HG03066 (cell line): ENCODE measurements at regions not wholly inside any gene's neighbourhood (a gene's known extent, or its start where the extent isn't known, plus 50 kb on each side); places are given as distances from the start of the nearest gene placed in this dataset.

Experiments used
- ATAC-seq: cut with Tn5 transposase; IDR thresholded peaks from one replicate; pipeline ENCODE4 v1.9.1; 2021; ENCODE audit warnings: low read depth; ENCODE audit not compliant: unreplicated experiment

- ATAC-seq: no peak
Measured at GRCh38 chr9:2486988-2487387, 134.6 kb upstream of the VLDLR start.

DNA sequence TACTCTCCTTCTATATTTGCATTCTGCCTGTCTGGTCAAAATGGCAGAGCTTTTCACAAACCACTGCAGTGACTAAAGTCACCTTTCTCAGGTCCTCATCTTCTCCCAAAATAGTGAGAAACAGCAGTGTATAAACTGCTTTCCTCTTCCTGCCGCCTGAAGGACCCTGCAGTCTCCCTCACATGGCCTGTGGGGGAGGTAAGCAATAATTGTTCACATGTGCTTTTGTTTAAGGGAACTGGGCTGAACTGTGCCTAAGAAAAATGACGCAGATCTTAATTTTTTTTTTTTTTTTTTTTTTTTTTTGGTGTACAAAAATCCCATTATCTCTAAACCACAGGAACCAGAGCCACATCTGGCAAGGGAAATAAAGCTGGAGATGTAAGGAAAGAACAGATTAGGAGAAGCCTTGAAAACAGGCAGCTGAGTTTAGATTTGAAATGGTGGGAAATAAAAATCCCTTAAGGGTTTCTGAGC lies 131.7 kb upstream of the VLDLR start:
- ATAC-seq: no peak

DNA sequence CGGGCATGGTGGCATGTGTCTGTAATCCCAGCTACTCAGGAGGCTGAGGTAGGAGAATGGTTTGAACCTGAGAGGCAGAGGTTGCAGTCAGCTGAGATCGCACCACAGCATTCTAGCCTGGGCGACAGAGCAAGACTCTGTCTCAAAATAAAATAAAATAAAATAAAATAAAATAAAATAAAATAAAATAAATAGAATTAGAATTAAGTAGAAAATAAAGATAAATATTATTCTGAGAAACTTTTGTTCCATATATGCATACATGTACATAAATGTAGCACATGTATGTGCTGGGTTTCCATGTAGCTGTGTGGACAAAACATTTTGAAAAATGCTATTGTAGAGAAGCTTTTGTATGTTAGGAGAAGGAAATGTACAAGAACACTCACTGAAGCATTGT lies 129.4 kb upstream of the VLDLR start:
- ATAC-seq: no peak

GRCh38 chr9:2493109-2493508 lies 128.5 kb upstream of the VLDLR start:
- no peak for ATAC-seq

DNA sequence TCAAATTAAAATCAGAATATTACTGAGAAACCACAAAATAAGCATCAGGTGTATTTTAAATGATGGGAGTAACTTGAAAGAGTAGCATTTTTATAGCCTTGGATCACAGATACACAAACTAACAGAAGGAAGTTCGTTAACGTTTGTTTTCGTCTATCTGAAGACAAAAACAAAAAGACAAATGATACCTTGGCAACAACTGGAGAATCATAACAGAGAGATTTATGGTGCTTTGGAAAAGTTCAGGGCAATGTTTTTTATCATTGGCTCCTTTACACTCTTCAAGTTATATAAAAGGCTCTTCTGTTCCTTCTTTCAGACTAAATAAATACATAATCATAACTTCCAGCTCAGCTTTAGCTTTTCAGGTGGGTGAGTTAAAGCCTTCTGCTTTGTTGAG lies 128.1 kb upstream of the VLDLR start:
- ATAC-seq: no peak

DNA sequence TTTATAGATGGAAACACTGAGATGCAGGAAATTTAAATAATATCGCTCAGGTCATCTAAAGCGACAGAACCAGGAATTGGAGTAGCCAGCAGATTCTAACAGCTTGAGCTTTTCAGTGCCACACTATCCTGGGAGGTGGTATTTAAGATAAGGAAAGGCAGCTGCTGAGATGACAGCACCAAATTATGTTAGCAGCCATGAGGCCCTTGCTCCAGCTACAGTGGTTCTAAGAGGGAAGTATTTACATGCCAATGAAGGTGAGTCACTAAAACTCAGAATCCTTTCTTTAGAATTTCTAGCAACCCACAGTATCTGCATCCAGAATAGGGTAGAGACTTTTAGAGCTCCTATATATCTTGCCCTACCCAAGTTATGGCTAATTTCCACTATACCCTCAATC lies 127.0 kb upstream of the VLDLR start:
- ATAC-seq: no peak

DNA sequence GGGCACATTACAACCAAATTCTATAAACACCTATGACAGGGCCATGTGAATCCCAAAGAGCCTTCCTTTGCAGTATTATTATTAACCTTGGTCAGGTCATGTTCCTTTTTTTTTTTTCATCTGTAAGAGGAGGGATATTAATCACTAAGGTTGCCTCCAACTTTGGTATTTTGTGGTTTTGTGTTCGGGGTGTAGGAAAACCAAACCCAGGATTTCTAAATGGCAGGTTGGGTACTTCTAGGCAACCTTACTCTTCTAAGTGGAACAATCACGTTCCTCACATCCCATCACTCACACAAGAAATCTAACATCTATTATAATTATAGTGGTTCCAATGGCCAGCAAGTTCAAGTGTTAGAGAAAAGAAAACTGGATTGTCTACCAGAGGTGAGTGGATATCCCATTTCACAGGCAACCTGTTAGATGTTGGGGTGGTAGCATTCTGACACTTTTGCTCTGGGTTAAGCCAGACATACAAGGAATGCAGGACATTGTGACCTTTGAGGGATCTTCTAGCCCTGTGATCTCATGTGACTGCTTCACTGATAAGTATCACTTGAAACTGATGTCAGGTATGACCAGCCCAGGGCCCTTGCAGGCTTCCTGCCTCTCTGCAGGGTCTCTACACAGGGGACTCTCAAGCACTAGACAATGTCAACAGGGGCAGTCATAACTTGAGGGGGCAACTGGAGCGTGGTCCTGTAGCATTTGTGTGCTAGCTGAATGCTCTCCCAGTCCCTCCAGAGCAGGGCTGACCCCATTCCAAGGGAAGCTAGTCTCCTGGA lies 126.2 kb upstream of the VLDLR start:
- ATAC-seq: no peak

- no peak for ATAC-seq
Measured at GRCh38 chr9:2496169-2496568, 125.4 kb upstream of the VLDLR start.

DNA sequence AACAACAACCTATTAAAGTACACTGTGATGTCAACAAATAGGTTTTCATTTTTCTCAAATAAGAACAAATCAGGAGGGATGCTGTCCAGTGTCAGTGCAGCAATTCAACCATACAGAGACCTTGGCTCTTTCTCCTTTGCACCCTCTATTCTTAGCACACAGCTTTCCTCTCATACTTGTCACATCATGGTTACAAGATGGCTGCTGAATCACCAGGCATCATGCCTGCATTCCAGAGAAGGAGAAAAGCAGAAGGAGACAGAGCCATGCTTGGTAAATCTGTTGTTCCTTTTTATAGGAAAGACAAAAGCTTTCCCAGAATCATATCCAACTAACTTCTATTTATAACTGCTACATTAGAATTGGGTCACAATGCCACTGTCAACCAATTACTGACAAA lies 124.7 kb upstream of the VLDLR start:
- no peak for ATAC-seq

- ATAC-seq: no peak
Measured at GRCh38 chr9:2497666-2498400, 123.8 kb upstream of the VLDLR start.

DNA sequence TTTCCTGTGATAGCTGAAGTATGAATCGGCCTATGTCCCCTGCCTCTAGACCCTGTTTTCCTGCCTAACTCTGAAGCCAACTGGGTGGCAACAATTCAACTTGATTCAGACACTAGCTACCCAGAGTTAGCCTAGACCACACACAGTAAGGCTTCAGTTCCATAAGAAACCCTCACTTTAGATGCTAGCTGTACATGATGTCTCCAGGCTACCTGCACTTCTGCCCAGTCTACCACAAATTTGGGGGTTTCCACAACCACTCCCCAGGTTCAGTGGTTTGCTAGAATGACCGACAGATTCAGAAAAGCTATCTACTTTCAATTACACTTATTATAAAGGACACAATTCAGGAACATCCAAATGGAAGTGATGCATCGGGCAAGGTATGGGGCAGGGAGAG lies 119.4 kb upstream of the VLDLR start:
- ATAC-seq: no peak

DNA sequence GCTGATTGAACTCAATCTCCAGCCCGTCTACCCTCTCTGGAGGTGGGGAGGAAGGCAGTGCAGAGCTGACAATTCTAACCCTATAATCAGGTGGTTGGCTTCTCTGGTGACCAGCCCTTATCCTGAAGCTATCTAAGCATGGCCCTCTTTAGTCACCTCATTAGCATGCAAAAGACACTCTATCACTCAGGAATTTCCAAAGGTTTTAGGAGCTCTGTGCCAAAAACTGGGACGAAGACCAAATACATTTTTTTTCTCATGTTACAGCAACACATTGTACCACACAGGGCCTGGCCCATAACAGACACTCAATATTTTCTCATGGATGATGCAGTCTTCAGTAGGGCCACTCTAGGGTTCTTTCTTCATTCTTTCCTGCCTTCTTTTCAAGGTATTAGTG lies 118.8 kb upstream of the VLDLR start:
- no peak for ATAC-seq

- ATAC-seq: no peak
Measured at GRCh38 chr9:2506321-2506720, 115.3 kb upstream of the VLDLR start.

DNA sequence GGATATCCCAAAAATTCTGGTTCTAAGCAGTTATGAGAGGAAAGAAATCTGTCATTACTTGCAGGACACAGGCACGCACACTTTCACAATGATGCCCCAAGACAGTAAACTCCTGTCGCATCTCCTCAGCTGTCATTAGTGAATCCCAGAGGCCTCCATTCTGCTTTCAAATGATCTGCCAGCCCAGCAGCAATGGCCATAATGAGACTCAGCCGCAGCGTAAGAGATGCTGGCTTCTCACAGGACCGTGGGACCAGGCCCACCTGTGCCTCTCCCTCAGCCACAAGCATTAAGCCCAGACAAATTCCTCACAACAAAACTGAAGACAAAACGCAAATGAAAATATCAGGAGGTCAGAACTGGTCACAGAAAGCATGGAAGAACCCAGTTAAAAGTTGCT lies 98.0 kb upstream of the VLDLR start:
- no peak for ATAC-seq

DNA sequence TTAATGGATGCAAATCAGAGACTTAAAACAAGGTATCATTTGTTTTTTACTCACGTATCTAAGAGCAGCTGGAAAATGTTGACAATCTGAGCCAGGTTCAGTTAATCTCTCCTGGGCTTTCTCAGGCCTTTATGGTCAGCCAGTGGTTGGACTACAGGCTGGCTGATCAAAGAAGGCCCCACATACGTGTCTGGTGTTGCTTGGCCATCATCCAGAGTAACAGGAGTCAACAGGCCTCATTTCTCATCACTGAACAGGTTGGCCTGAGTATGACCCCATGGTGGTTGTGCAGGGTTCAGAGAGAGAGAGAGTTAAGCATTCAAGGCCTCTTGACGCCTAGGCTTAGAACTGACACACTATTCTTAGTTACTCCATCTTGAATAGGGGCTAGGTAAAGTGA lies 97.0 kb upstream of the VLDLR start:
- ATAC-seq: no peak

DNA sequence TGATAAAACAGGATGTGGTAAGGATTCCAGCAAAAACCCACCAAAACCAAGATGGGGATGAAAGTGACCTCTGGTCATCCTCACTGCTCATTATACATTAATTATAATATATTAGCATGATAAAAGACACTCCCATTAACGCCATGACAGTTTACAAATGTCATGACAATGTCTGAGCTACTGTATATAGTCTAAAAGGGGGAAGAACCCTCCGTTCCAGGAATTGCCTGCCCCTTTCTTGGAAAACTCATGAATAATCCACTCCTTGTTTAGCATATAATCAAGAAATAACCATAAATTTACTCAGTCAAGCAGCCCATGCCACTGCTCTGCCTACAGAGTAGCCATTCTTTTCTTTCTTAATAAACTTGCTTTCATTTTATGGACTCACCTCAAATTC lies 96.4 kb upstream of the VLDLR start:
- no peak for ATAC-seq

DNA sequence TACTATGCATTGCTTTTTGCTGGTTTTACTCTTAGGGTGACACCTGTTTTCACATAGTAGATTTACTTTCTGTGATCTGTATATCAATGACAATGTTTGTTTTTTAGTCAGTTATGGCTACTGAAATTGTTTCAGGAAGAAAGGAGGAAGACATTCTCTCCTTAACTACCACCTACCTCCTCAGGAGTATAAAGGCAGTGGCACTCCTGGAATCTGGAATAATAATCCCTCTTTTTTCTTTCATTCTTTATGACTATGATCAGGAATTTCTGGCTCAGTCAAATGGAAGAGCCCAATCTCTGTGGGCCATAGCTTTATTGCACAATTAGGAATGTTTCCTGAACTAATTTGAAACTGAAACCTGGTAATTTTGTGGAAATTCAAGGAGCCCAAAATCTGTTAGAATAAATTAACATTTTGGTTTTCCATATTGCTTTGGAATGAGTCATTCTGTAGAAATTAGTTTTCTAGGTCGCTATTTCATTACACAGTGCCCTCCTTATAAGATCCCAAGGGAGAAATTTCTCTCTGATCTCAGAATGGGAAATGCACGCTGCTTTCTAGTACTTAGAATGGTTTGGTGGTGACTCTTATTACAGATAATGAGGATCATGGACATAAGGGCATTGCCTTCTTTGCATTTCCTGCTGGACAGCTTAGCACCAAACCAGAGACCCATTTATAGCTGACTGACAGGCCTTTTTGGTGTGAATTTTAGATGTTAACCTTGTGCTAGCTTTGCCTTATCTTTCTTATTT lies 95.3 kb upstream of the VLDLR start:
- no peak for ATAC-seq

DNA sequence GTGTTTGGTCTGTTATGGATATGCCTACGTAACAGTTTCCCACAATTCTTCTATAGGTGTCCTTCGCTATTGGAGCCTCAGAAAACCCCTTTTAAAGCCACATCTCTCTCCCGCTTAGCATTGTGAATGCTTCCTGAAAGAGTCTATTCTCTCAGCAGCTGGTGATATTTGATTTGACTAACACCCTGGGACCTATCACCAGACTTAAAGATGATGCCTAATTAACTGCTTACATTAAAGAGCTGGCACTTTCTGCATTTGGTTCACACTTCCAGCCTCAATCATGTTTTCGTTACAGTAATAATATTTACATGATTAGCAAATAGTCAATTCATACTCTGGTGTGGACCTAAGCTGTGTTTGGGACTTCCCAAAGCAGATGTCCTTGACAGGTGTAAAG lies 90.1 kb upstream of the VLDLR start:
- ATAC-seq: no peak

GRCh38 chr9:2536511-2536910 lies 85.1 kb upstream of the VLDLR start:
- ATAC-seq: no peak

- ATAC-seq: no peak
Measured at GRCh38 chr9:2545881-2546490, 75.6 kb upstream of the VLDLR start.
